NCI-H460 (cell line): ENCODE measurements at regions not wholly inside any gene's neighbourhood (a gene's known extent, or its start where the extent isn't known, plus 50 kb on each side); places are given as distances from the start of the nearest gene placed in this dataset.

Source experiments
- DNase-seq: peaks from one replicate; pipeline ENCODE4 v3.0.0-alpha.2; 2016; ENCODE audit warnings: low read depth; ENCODE audit errors: extremely low read depth

- no peak for DNase-seq
These were observed 263.2 kb upstream of the LMCD1 start for GRCh38 chr3:8238432-8238831.

GRCh38 chr3:8239095-8239494, 262.5 kb upstream of the LMCD1 start:
- no peak for DNase-seq

- DNase-seq = peak; percentile 30
These were observed 261.6 kb upstream of the LMCD1 start for GRCh38 chr3:8239718-8240695.

GRCh38 chr3:8246070-8246469, 255.6 kb upstream of the LMCD1 start:
- DNase-seq = no peak

- no peak for DNase-seq
These were observed 248.4 kb upstream of the LMCD1 start for GRCh38 chr3:8253201-8253600.

GRCh38 chr3:8254489-8254888, 247.1 kb upstream of the LMCD1 start:
- DNase-seq = no peak

- DNase-seq = no peak
These were observed 245.9 kb upstream of the LMCD1 start for GRCh38 chr3:8255725-8256124.

GRCh38 chr3:8256441-8257071, 245.1 kb upstream of the LMCD1 start:
- no peak for DNase-seq

- DNase-seq = no peak
These were observed 240.6 kb upstream of the LMCD1 start for GRCh38 chr3:8261018-8261417.

- DNase-seq = no peak
These were observed 234.9 kb upstream of the LMCD1 start for GRCh38 chr3:8266730-8267131.

GRCh38 chr3:8273479-8273878, 228.1 kb upstream of the LMCD1 start:
- no peak for DNase-seq

- no peak for DNase-seq
These were observed 225.6 kb upstream of the LMCD1 start for GRCh38 chr3:8276056-8276455.

GRCh38 chr3:8276506-8276905, 225.1 kb upstream of the LMCD1 start:
- DNase-seq = no peak

GRCh38 chr3:8278448-8278847, 223.2 kb upstream of the LMCD1 start:
- DNase-seq = no peak

GRCh38 chr3:8279476-8279875, 222.1 kb upstream of the LMCD1 start:
- no peak for DNase-seq

GRCh38 chr3:8279886-8280550, 221.6 kb upstream of the LMCD1 start:
- DNase-seq = no peak

- DNase-seq = no peak
These were observed 219.0 kb upstream of the LMCD1 start for GRCh38 chr3:8282541-8283165.

- DNase-seq = no peak
These were observed 218.4 kb upstream of the LMCD1 start for GRCh38 chr3:8283193-8283592.

GRCh38 chr3:8286086-8286485, 215.5 kb upstream of the LMCD1 start:
- no peak for DNase-seq

- no peak for DNase-seq
These were observed 214.9 kb upstream of the LMCD1 start for GRCh38 chr3:8286749-8287148.

- DNase-seq = no peak
These were observed 211.0 kb upstream of the LMCD1 start for GRCh38 chr3:8290611-8291010.
